ENCODE measurements at regions not wholly inside any gene's neighbourhood (a gene's known extent, or its start where the extent isn't known, plus 50 kb on each side); places are given as distances from the start of the nearest gene placed in this dataset.
"Not testable (repeated sequence)": the region's sequence is repeated elsewhere in the genome, so short reads cannot be mapped to it uniquely, and the experiment has no call there.

DNA sequence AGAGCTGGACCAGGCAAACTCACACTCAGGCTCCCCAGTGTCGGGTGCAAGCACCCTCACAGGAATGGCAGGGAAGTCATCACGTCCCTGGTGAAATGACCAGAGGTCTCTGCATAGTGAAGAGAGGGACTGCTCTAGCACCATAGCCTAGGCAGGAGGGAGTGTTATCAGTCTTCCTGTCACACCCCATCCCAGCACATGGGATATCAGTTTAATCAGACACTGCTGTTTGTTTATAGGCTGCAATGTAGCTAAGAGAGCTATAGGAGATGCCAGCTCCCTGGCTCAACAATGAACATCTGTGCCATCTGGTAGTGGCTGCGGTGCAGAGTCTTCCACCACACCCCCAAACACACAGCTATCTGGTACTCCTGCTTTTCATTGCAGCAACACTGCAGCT lies 776.6 kb downstream of the ZNF385D start:
- TF ChIP-seq KDM5A (IDR thresholded peaks at IDR 0.05) (no peak), ZSCAN20 (CRISPR knock-in tag; IDR thresholded peaks at IDR 0.05) (no peak), ZC3H11A (IDR thresholded peaks at IDR 0.05) (no peak)
- ChIA-PET CTCF (interaction anchor here (0.8 to 1.0 kb wide), 2 partner anchors 16 to 24 kb away, joined by 3 to 4 read pairs; no protein-coding TSS in a partner anchor), POLR2A (no interaction called here)
- FAIRE-seq, result no peak
- H3K27ac ChIP-seq, result no peak overlapping the region
- no peak for DNase-seq (ENCODE audit: low read depth in 1 of 2, low spot score in 1 of 2)
- H3K4me2 ChIP-seq, result no peak overlapping the region
- no peaks in the 10 kb centered on the region for H3K4me1 ChIP-seq
- no peaks in the 10 kb centered on the region for H3K9me3 ChIP-seq
- 0% methylated on average over 3 of the region's 3 CpGs for WGBS (ENCODE audit: missing lambda C conversion rate)
- H3K4me3 ChIP-seq, result no peak overlapping the region
- ATAC-seq, result no peak

DNA sequence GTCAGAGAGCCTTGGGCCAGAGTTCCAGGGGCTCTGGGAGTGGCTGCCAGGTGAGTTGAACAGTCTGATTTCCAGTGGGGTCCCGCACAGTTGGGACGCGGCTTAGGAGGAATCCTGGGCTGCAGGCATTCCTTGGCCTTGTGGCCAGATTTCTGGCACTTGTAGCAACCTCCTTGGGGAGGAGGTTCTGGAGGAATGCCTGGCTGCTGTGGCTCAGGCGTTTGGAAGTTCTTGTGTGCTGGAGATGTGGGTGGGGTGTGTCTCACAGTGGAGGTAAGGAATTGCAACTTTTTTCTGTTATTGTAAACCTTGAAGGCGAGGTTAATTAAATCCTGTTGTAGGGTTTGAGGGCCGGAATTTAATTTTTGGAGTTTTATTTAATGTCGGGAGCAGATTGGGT lies 780.2 kb downstream of the ZNF385D start:
- ATAC-seq; H3K4me2 ChIP-seq; H3K9me3 ChIP-seq; POLR2A ChIA-PET; CTCF ChIA-PET; DNase-seq (ENCODE audit: low read depth in 1 of 2, low spot score in 1 of 2); H3K27ac ChIP-seq; H3K4me3 ChIP-seq; H3K4me1 ChIP-seq; FAIRE-seq: not testable (repeated sequence)
- WGBS (ENCODE audit: missing lambda C conversion rate), result 17% methylated on average over 7 of the region's 7 CpGs

- POLR2A ChIA-PET; CTCF ChIA-PET; FAIRE-seq; ATAC-seq; H3K9me3 ChIP-seq; H3K4me3 ChIP-seq; H3K4me2 ChIP-seq; H3K4me1 ChIP-seq; DNase-seq (ENCODE audit: low read depth in 1 of 2, low spot score in 1 of 2); H3K27ac ChIP-seq: not testable (repeated sequence)
- WGBS (ENCODE audit: missing lambda C conversion rate), result 94% methylated on average over 2 of the region's 3 CpGs
These were observed 781.5 kb upstream of the SGO1 start for GRCh38 chr3:20967485-20967884.

GRCh38 chr3:20958161-20958560 lies 772.2 kb upstream of the SGO1 start:
- no peak overlapping the region for H3K4me2 ChIP-seq
- no peaks in the 10 kb centered on the region for H3K9me3 ChIP-seq
- ATAC-seq (no peak), FAIRE-seq (no peak), DNase-seq (ENCODE audit: low read depth in 1 of 2, low spot score in 1 of 2) (no peak)
- H3K27ac ChIP-seq, result no peak overlapping the region
- TF ChIP-seq HES2 (IDR thresholded peaks at IDR 0.05) (no peak), MYC (IDR thresholded peaks at IDR 0.05; ENCODE audit: borderline replicate concordance, low read length) (no peak), RFX5 (IDR thresholded peaks at IDR 0.05) (no peak), KDM5A (IDR thresholded peaks at IDR 0.05) (no peak), MAX (IDR thresholded peaks at IDR 0.05) (no peak), JUNB (IDR thresholded peaks at IDR 0.05) (no peak), HEYL (CRISPR knock-in tag; IDR thresholded peaks at IDR 0.05) (no peak), ZSCAN20 (CRISPR knock-in tag; IDR thresholded peaks at IDR 0.05) (no peak), CHD2 (IDR thresholded peaks at IDR 0.05; ENCODE audit: low read length, partially characterized antibody) (no peak), ZFP36 (IDR thresholded peaks at IDR 0.05; ENCODE audit: borderline replicate concordance, partially characterized antibody) (no peak), KDM1A (IDR thresholded peaks at IDR 0.05; ENCODE audit: low read depth) (no peak)
- TF ChIP-seq, protein P1, sequence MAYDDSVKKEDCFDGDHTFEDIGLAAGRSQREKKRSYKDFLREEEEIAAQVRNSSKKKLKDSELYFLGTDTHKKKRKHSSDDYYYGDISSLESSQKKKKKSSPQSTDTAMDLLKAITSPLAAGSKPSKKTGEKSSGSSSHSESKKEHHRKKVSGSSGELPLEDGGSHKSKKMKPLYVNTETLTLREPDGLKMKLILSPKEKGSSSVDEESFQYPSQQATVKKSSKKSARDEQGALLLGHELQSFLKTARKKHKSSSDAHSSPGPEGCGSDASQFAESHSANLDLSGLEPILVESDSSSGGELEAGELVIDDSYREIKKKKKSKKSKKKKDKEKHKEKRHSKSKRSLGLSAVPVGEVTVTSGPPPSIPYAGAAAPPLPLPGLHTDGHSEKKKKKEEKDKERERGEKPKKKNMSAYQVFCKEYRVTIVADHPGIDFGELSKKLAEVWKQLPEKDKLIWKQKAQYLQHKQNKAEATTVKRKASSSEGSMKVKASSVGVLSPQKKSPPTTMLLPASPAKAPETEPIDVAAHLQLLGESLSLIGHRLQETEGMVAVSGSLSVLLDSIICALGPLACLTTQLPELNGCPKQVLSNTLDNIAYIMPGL (CRISPR knock-in tag; IDR thresholded peaks at IDR 0.05; ENCODE audit: borderline replicate concordance), result no peak
- TF ChIP-seq, protein P2, sequence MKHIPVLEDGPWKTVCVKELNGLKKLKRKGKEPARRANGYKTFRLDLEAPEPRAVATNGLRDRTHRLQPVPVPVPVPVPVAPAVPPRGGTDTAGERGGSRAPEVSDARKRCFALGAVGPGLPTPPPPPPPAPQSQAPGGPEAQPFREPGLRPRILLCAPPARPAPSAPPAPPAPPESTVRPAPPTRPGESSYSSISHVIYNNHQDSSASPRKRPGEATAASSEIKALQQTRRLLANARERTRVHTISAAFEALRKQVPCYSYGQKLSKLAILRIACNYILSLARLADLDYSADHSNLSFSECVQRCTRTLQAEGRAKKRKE (CRISPR knock-in tag; IDR thresholded peaks at IDR 0.05; ENCODE audit: low read depth), result no peak
- CTCF ChIA-PET, result interaction anchor here (1.4 kb wide), 1 partner anchor 16 kb away, joined by 3 read pairs; no protein-coding TSS in a partner anchor
- H3K4me3 ChIP-seq, result no peak overlapping the region
- H3K4me1 ChIP-seq, result no peaks in the 10 kb centered on the region
- POLR2A ChIA-PET, result no interaction called here
- WGBS (ENCODE audit: missing lambda C conversion rate), result 2% methylated on average over 1 of the region's 1 CpG

GRCh38 chr3:20945892-20946291 lies 759.9 kb upstream of the SGO1 start:
- CTCF ChIA-PET, result no interaction called here
- no peak for FAIRE-seq
- TF ChIP-seq ZC3H11A (IDR thresholded peaks at IDR 0.05) (no peak), HOXB13 (CRISPR knock-in tag; IDR thresholded peaks at IDR 0.05; ENCODE audit: low read depth) (no peak), RARB (CRISPR knock-in tag; IDR thresholded peaks at IDR 0.05) (no peak), CHD2 (IDR thresholded peaks at IDR 0.05; ENCODE audit: low read length, partially characterized antibody) (no peak), PBX3 (IDR thresholded peaks at IDR 0.05) (no peak), HDAC2 (IDR thresholded peaks at IDR 0.05) (no peak), ZFP36 (IDR thresholded peaks at IDR 0.05; ENCODE audit: borderline replicate concordance, partially characterized antibody) (no peak), JUNB (IDR thresholded peaks at IDR 0.05) (no peak), NFE2L2 (conservative IDR thresholded peaks at IDR 0.05; ENCODE audit: low read length) (no peak), SREBF2 (IDR thresholded peaks at IDR 0.05) (no peak), ESRRA (IDR thresholded peaks at IDR 0.05; ENCODE audit: borderline replicate concordance, low read length) (no peak), BCL3 (IDR thresholded peaks at IDR 0.05) (no peak), JUN (IDR thresholded peaks at IDR 0.05) (no peak)

More at GRCh38 chr3:20945892-20946291, 759.9 kb upstream of the SGO1 start:
- Histone ChIP-seq H3K4me1 (no peaks in the 10 kb centered on the region), H3K9me3 (0 out of 3 replicates have a peak, but pooled peaks cover 2% of the 10 kb centered on the region), H3K4me2 (no peak overlapping the region), H3K27ac (no peak overlapping the region), H3K4me3 (no peak overlapping the region)
- POLR2A ChIA-PET, result no interaction called here
- no peak for ATAC-seq
- no peak for DNase-seq (ENCODE audit: low read depth in 1 of 2, low spot score in 1 of 2)

Data from A549 (cell line).